ENCODE measurements at regions not wholly inside any gene's neighbourhood (a gene's known extent, or its start where the extent isn't known, plus 50 kb on each side); places are given as distances from the start of the nearest gene placed in this dataset.

GRCh38 chr3:150145659-150146058 is 175.0 kb upstream of the PFN2 start:
- no TSS peak for BruUV-seq (replicated peaks)
- Histone ChIP-seq H3K79me2 (ENCODE audit: insufficient read depth, low read length) (no peaks in the 10 kb centered on the region), H2AFZ (ENCODE audit: low read depth, low read length, poor library complexity, severe bottlenecking) (no peak overlapping the region), H3K9me2 (ENCODE audit: insufficient read depth) (no peaks in the 10 kb centered on the region), H3K9ac (ENCODE audit: low read length) (no peak overlapping the region), H3K4me3 (replicated peaks in 1 of 2; ENCODE audit: low read depth in 1 of 2, low read length in 2 of 2) (no peak overlapping the region), H3K4me1 (ENCODE audit: control insufficient read depth in 1 of 2, insufficient read depth in 2 of 2, low read length in 2 of 2) (peaks cover 5% of the 10 kb centered on the region in 2 experiments; a peak in 3 of 4 replicates), H3K36me3 (ENCODE audit: control insufficient read depth in 1 of 2, insufficient read depth in 2 of 2, low read length in 2 of 2) (no peaks in the 10 kb centered on the region), H3K9me3 (ENCODE audit: control insufficient read depth in 1 of 2, insufficient read depth in 1 of 2, low read depth in 1 of 2, low read length in 2 of 2) (no peaks in the 10 kb centered on the region), H3K27ac (ENCODE audit: low read depth, low read length) (no peak overlapping the region), H3K27me3 (ENCODE audit: insufficient read depth, low read length) (no peaks in the 10 kb centered on the region), H4K20me1 (ENCODE audit: insufficient read depth) (no peaks in the 10 kb centered on the region), H3K4me2 (ENCODE audit: low read length) (no peak overlapping the region)
- DNase-seq (ENCODE audit: low read depth, low spot score) = no peak
- no peak for TF ChIP-seq ZFX (IDR thresholded peaks at IDR 0.05)
- TF ChIP-seq CTCF (IDR thresholded peaks at IDR 0.05 in 2 of 3, conservative IDR thresholded peaks at IDR 0.05 in 1 of 3; ENCODE audit: borderline replicate concordance in 1 of 3, insufficient read depth in 1 of 3, low read depth in 2 of 3, low read length in 2 of 3) = no peak
- TF ChIP-seq JUND (IDR thresholded peaks at IDR 0.05) = no peak
- TF ChIP-seq TCF7L2 (IDR thresholded peaks at IDR 0.05; ENCODE audit: borderline replicate concordance, extremely low read depth, insufficient read depth, insufficient read length) = no peak
- TF ChIP-seq ELF1 (IDR thresholded peaks at IDR 0.05; ENCODE audit: borderline replicate concordance, low read depth) = no peak
- intact Hi-C loops (cut with micrococcal nuclease) = no loop called here
- RAD21 ChIA-PET (ENCODE audit: low non-redundant PET in 1 of 2, low total read pairs in 2 of 2, uncharacterized antibody in 2 of 2, unreplicated experiment in 2 of 2) = no interaction called here
- CTCF ChIA-PET = no interaction called here
- ATAC-seq = no peak
- POLR2A ChIA-PET = no interaction called here

- Histone ChIP-seq H4K20me1 (ENCODE audit: insufficient read depth) (no peaks in the 10 kb centered on the region), H3K79me2 (ENCODE audit: insufficient read depth, low read length) (no peaks in the 10 kb centered on the region), H3K9me3 (ENCODE audit: control insufficient read depth in 1 of 2, insufficient read depth in 1 of 2, low read depth in 1 of 2, low read length in 2 of 2) (no peaks in the 10 kb centered on the region), H3K4me1 (ENCODE audit: control insufficient read depth in 1 of 2, insufficient read depth in 2 of 2, low read length in 2 of 2) (no peaks in the 10 kb centered on the region; a peak in 1 of 4 replicates), H3K27ac (ENCODE audit: low read depth, low read length) (no peak overlapping the region), H3K9me2 (ENCODE audit: insufficient read depth) (no peaks in the 10 kb centered on the region), H3K36me3 (ENCODE audit: control insufficient read depth in 1 of 2, insufficient read depth in 2 of 2, low read length in 2 of 2) (no peaks in the 10 kb centered on the region), H3K4me3 (replicated peaks in 1 of 2; ENCODE audit: low read depth in 1 of 2, low read length in 2 of 2) (no peak overlapping the region), H3K27me3 (ENCODE audit: insufficient read depth, low read length) (no peaks in the 10 kb centered on the region), H3K4me2 (ENCODE audit: low read length) (no peak overlapping the region), H2AFZ (ENCODE audit: low read depth, low read length, poor library complexity, severe bottlenecking) (peak overlapping the region; percentile 7), H3K9ac (ENCODE audit: low read length) (no peak overlapping the region)
- no TSS peak for BruUV-seq (replicated peaks)
- DNase-seq (ENCODE audit: low read depth, low spot score) (no peak), ATAC-seq (no peak)
- TF ChIP-seq CEBPB (IDR thresholded peaks at IDR 0.05; ENCODE audit: low read depth) = no peak
- no peak for TF ChIP-seq SP1 (IDR thresholded peaks at IDR 0.05; ENCODE audit: low read depth)
- no peak for TF ChIP-seq POLR2A (IDR thresholded peaks at IDR 0.05; ENCODE audit: borderline replicate concordance, extremely low read depth, insufficient read depth, insufficient read length)
- TF ChIP-seq SIN3A (IDR thresholded peaks at IDR 0.05; ENCODE audit: low read depth) = no peak
- TF ChIP-seq SRF (IDR thresholded peaks at IDR 0.05; ENCODE audit: low read depth) = no peak
- intact Hi-C loops (cut with micrococcal nuclease) = no loop called here
- ChIA-PET RAD21 (ENCODE audit: low non-redundant PET in 1 of 2, low total read pairs in 2 of 2, uncharacterized antibody in 2 of 2, unreplicated experiment in 2 of 2) (no interaction called here), POLR2A (no interaction called here), CTCF (no interaction called here)
Observed at GRCh38 chr3:150144191-150144708, 173.6 kb upstream of the PFN2 start.

Data from HCT116 (cell line).